GM21381 (cell line): ENCODE measurements at regions not wholly inside any gene's neighbourhood (a gene's known extent, or its start where the extent isn't known, plus 50 kb on each side); places are given as distances from the start of the nearest gene placed in this dataset.

Experiments
- ATAC-seq: cut with Tn5 transposase; IDR thresholded peaks from one replicate; pipeline ENCODE4 v1.9.1; 2021; ENCODE audit warnings: mild to moderate bottlenecking, moderate library complexity; ENCODE audit not compliant: unreplicated experiment

DNA sequence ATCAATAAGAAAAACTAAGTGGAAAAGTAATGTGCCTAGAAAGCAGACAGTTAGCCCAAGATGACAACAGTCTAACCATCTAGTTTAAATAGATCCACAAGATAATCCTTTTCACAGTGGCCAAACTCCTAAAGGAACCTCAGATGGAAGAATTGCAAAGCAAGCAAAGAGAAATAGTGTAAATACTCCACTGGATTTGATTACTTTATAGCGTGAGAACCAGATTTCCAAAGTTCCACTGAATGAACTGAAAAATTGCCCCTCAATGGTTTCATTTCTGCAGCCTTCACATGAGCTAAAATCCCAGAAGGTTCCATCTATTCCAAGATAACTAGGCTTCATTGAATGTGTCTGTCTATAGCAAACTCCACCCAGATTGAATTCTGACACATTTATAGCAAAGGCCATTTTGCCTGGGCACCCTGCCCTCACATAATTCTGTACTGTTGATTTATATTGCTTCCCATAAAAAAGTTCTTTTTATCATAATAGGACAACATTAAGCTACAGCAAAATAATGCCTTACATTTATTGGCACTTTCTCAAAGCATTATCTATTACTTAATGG, 129.7 kb upstream of the THBS1 start:
- no peak for ATAC-seq

- no peak for ATAC-seq
These were observed 129.0 kb upstream of the THBS1 start for GRCh38 chr15:39451871-39452270.

DNA sequence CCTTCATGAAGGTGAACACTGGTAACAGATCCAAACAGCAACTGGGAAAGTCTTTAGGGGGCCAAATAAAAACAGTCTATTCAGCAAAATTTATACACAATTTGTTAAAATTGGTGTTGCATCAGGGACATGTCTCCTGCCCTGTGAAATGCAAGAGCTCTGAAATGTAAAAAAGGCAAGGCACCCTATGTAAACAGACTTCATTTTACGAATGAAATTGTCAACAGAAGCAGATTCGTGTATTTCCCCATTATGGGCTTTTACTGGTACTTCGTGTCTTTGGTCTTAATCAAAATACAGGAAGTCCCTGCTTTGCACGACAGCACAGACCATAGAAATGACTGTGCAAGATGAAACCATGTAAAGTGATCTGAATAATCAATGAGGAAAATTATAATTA, 127.3 kb upstream of the THBS1 start:
- ATAC-seq: no peak

- ATAC-seq: no peak
These were observed 126.5 kb upstream of the THBS1 start for GRCh38 chr15:39454189-39454986.

DNA sequence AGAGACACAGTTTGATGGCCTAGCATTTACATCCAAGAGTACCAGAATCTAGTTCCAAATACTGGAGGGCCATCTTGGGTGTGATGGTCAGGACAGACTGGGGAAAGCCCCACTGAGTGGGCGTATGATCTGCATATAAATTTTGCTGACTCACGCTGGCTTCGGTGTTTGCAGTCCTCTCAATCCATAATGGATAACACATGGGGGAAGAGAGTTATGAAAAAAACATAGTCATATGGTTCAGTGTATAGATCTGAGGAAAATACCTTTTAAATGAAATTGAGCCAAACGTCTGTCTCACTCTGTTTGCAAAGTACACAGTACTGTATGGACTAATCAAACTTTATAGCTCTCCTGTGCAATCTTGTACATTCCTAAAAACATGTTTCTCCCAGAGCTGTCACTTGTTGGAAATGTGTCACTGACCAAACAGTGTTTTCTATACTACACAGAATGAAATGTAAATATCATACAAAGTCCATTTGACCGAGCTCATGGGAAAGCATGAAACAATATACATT, 125.3 kb upstream of the THBS1 start:
- ATAC-seq: no peak

GRCh38 chr15:39456159-39456558, 124.7 kb upstream of the THBS1 start:
- ATAC-seq: no peak

GRCh38 chr15:39456582-39457330, 124.1 kb upstream of the THBS1 start:
- ATAC-seq: no peak

DNA sequence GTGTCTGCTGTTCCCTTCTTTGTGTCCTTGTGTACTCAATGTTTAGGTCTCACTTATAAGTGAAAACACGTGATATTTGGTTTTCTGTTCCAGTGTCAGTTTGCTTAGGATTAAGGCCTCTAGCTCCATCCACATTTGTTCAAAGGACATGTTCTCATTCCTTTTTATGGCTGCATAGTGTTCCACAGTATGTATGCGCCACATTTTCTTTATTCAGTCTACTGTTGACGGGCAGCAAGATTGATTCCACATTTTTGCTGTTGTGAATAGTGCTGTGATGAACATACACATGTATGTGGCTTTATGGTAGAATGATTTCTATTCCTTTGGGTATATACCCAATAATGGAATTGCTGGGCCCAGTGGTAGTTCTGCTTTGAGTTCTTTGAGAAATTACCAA, 122.7 kb upstream of the THBS1 start:
- no peak for ATAC-seq

- no peak for ATAC-seq
These were observed 121.3 kb upstream of the THBS1 start for GRCh38 chr15:39459548-39459947.

DNA sequence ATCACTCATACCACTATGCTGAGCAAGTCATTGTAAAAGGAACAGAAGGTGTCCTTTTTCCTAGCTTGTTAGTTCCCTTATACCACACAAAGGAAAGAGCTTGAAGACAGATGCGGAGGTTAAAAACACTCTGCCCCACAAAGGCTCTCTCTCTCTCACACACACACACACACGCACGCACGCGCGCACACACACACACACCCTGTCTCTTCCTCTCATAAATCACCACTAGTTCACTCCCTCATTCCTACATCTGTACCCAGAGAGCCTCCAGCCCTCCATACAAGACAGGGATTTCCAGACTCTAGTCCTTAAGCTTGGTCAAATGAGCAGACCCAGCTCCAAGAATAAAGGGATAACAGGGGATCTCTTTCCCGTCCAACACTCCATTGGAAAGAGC, 120.1 kb upstream of the THBS1 start:
- no peak for ATAC-seq

GRCh38 chr15:39461536-39462130, 119.2 kb upstream of the THBS1 start:
- ATAC-seq: no peak

- no peak for ATAC-seq
These were observed 118.2 kb upstream of the THBS1 start for GRCh38 chr15:39462691-39463090.

DNA sequence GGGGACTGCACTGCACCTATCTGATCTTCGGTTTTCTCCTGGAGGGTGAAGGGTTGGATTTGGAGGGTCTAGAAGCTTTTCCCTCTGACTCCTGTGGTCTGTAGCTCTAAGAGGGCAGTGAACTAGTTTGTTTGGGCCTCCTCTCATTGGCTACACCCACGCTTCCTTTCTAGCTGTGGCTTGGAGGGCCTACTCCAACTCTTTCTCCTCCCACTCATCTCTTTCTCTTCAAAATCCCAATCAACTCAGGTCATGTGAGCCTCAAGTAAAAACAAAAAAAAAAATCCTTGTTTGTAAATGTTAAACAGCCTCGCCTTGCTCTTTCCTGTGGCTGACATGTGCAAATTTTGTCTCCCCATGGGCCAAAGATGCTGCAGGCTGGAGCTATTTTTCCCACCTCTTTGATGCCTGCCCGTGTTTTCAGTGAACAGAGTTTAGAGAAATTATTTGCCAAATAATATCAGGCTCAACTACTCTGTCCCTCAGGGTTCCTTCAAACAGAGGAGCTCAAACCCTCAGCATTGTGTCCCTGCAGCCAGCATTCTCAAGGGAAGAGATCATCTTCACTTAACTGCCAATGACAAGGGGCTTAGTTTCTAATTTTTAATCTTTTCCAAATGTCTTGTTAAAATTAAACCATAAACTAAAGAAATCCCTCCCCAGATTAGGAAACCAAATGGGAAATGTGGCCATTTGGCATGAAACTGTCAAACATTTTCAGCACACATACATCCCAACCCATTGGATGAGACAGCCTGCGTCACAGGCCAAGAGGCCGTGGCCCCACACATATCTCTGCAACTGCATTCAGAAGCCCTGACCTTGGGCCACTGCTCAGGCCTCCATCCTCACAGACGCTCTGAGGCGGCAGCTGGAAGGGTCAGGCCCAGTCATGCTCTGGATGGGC, 114.8 kb upstream of the THBS1 start:
- no peak for ATAC-seq

- no peak for ATAC-seq
These were observed 114.2 kb upstream of the THBS1 start for GRCh38 chr15:39466750-39467105.

GRCh38 chr15:39468331-39468730, 112.5 kb upstream of the THBS1 start:
- ATAC-seq: no peak

GRCh38 chr15:39468828-39469227, 112.1 kb upstream of the THBS1 start:
- ATAC-seq: no peak

DNA sequence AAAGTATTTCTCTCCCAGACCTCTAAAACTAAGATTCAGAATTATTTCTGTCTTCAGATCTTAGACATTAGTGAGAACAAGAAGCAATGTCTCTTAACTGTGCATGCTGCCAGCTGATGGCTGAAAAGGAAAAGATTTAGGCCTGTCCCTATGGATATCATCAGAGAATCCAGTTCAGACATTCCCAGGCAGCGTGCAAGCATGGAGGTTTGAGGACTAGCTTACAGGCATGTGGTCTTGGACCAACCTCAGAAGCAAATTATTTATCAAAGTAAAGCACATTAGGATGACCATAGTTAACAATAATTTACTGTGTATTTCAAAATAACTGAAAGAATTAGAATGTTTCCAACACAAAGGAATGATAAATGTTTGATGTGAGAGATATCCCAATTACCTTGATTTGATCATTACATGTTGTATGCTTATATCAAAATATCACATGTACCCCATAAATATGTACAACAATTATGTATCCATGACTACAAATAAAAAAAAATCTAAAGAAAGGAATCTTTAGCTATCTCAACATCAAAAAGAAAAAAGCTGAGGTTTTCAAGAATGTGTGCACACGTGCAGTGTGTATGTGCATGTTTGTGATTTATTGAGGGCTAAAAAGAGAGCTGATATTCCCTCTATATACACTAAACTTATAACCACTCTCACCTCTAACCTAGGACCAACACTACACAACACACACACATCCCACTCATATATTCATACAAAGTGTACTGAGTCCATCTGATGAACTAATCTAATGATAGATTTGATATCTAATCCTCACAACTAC, 108.9 kb upstream of the THBS1 start:
- ATAC-seq: no peak

- ATAC-seq: no peak
These were observed 108.1 kb upstream of the THBS1 start for GRCh38 chr15:39472621-39473297.

- ATAC-seq: no peak
These were observed 107.5 kb upstream of the THBS1 start for GRCh38 chr15:39473298-39473947.
